K562 (cell line): ENCODE measurements at regions not wholly inside any gene's neighbourhood (a gene's known extent, or its start where the extent isn't known, plus 50 kb on each side); places are given as distances from the start of the nearest gene placed in this dataset.

Experiments used
- ATAC-seq: fragments of 200-7000 bp; cut with Tn5 transposase; 3 replicates; pipeline ENCODE4 v1.9.1; 2020; ENCODE audit warnings: moderate library complexity
- BruUV-seq: library from RNA; stranded (reverse); fragments of 400-500 nt; replicated peaks from 2 replicates; lab custom pipeline; 2021; lab: Mats Ljungman, UMichigan
- CTCF ChIA-PET: fragments of 300-600 bp; formaldehyde crosslinking; extraction: SDS; loops from one replicate; lab custom pipeline; 2021; ENCODE audit warnings: low intra/inter-chr PET ratio; lab: Yijun Ruan, JAX
- POLR2A ChIA-PET: fragments of 300-600, 350-650 bp; sonication (Branson Sonifier 250); formaldehyde crosslinking; extraction: SDS; loops from one replicate; lab custom pipeline; 2021; ENCODE audit warnings: antibody characterized with exemption, inconsistent platforms; lab: Yijun Ruan, JAX
- DNase-seq, 4 experiments: peaks; one replicate each; pipeline versions ENCODE4 v3.0.0 to v3.0.0-alpha.2; 2011 to 2018; ENCODE audit warnings: low spot score in 3 of 4, mixed read lengths in 3 of 4; ENCODE audit errors: extremely low read depth in 1 of 4
- FAIRE-seq: peaks from 2 replicates; lab custom pipeline; 2011; peaks lifted over from hg19 to GRCh38; lab: Jason Lieb, UNC
- H2AFZ ChIP-seq: 2 replicates; pipeline ENCODE4 v1.6.0; 2011; ENCODE audit warnings: low read depth, low read length, control low read depth, inconsistent platforms
- H3K27ac ChIP-seq: fragments of 200-600 bp; 3 replicates; pipeline ENCODE4 v1.8.0; 2011; ENCODE audit warnings: low read depth, mild to moderate bottlenecking, control low read depth, inconsistent platforms, low read length, moderate library complexity, mixed read lengths; ENCODE audit errors: extremely low read depth
- H3K27me3 ChIP-seq, 2 experiments: fragments of 300-600 bp in 1 of 2; 2 replicates in 1 of 2; 3 replicates in 1 of 2; pipeline versions ENCODE4 v1.6.0 to v1.8.0; 2011; ENCODE audit warnings: inconsistent platforms in 2 of 2, low read length in 2 of 2, mild to moderate bottlenecking in 1 of 2, mixed read lengths in 1 of 2, moderate library complexity in 1 of 2; ENCODE audit not compliant: control insufficient read depth in 2 of 2, insufficient read depth in 2 of 2
- H3K36me3 ChIP-seq: fragments of 300-600 bp; 3 replicates; pipeline ENCODE4 v1.8.0; 2011; ENCODE audit warnings: mild to moderate bottlenecking, low read length, inconsistent platforms; ENCODE audit not compliant: control insufficient read depth, insufficient read depth
- H3K4me1 ChIP-seq, 2 experiments: fragments of 200-600 bp in 1 of 2; replicated peaks in 1 of 2; 2 replicates in 1 of 2; 3 replicates in 1 of 2; pipeline versions ENCODE4 v1.5.1 to v1.8.0; 2011; ENCODE audit warnings: inconsistent platforms in 2 of 2, low read length in 2 of 2, mild to moderate bottlenecking in 1 of 2, mixed read lengths in 1 of 2, moderate library complexity in 1 of 2; ENCODE audit not compliant: control insufficient read depth in 2 of 2, insufficient read depth in 2 of 2
- H3K4me2 ChIP-seq: 2 replicates; pipeline ENCODE4 v1.6.1; 2011; ENCODE audit warnings: low read length, control low read depth, inconsistent platforms, mixed read lengths; ENCODE audit not compliant: insufficient read depth
- H3K4me3 ChIP-seq: fragments of 200-600 bp; sonication (generic), shearing (Covaris generic); 2 replicates; pipeline ENCODE4 v1.5.1; 2016; ENCODE audit warnings: control low read depth, inconsistent platforms
- H3K79me2 ChIP-seq: fragments of 200-600 bp; 3 replicates; pipeline ENCODE4 v1.8.0; 2011; ENCODE audit warnings: low read length, inconsistent platforms; ENCODE audit not compliant: control insufficient read depth, insufficient read depth
- H3K9ac ChIP-seq, 2 experiments: 2 replicates each; pipeline versions ENCODE4 v1.6.0 to v1.6.1; 2011; ENCODE audit warnings: low read depth in 2 of 2, low read length in 2 of 2, control low read depth in 1 of 2, inconsistent platforms in 1 of 2, mild to moderate bottlenecking in 1 of 2, mixed read lengths in 1 of 2; ENCODE audit not compliant: insufficient read depth in 1 of 2
- H3K9me1 ChIP-seq: one replicate; pipeline ENCODE4 v1.6.0; 2011; ENCODE audit warnings: inconsistent platforms, mild to moderate bottlenecking, low read length, moderate library complexity; ENCODE audit not compliant: control insufficient read depth, insufficient read depth
- H3K9me3 ChIP-seq: replicated peaks from 2 replicates; pipeline ENCODE4 v1.5.1; 2011; ENCODE audit warnings: low read depth, low read length, inconsistent platforms; ENCODE audit not compliant: control insufficient read depth, insufficient read depth
- H4K20me1 ChIP-seq: replicated peaks from 2 replicates; pipeline ENCODE4 v1.6.1; 2011; ENCODE audit warnings: low read length, inconsistent platforms, mixed read lengths; ENCODE audit not compliant: control insufficient read depth, insufficient read depth
- FOXP1 ChIP-seq: sonication (generic); formaldehyde crosslinking; IDR thresholded peaks from 2 replicates; pipeline ENCODE4 v1.8.0; 2022; ENCODE audit warnings: mild to moderate bottlenecking, missing genetic modification reagents
- GTF2E2 ChIP-seq: fragments of 200-800 bp; sonication (Bioruptor generic); IDR thresholded peaks from 2 replicates; pipeline ENCODE4 v1.6.1; 2016; ENCODE audit warnings: missing genetic modification characterization, missing compliant biosample characterization
- JUN ChIP-seq, 2 experiments: sonication (generic) in 1 of 2; formaldehyde crosslinking in 1 of 2; IDR thresholded peaks; 2 replicates each; pipeline versions ENCODE4 v1.6.1 to v1.8.0; 2012 to 2022; ENCODE audit warnings: borderline replicate concordance in 2 of 2, mild to moderate bottlenecking in 2 of 2, improper control_type of control experiment in 1 of 2, low read depth in 1 of 2, low read length in 1 of 2, missing genetic modification reagents in 1 of 2
- MAFG ChIP-seq: fragments of 450-650 bp; conservative IDR thresholded peaks from 2 replicates; pipeline ENCODE4 v1.6.1; 2016; ENCODE audit warnings: missing genetic modification characterization, missing compliant biosample characterization
- RNF219 ChIP-seq: fragments of 250-450 bp; sonication (Bioruptor Pico); IDR thresholded peaks from 2 replicates; pipeline ENCODE4 v1.5.0; 2022; ENCODE audit warnings: mild to moderate bottlenecking
- RREB1 ChIP-seq: fragments of 250-450 bp; sonication (Bioruptor Pico); IDR thresholded peaks from 2 replicates; pipeline ENCODE4 v1.4.0; 2020
- SUPT5H ChIP-seq: fragments of 450-650 bp; IDR thresholded peaks from 2 replicates; pipeline ENCODE4 v1.6.1; 2016
- ZMIZ1 ChIP-seq, 2 experiments: fragments of 150-350 bp in 1 of 2; IDR thresholded peaks; 2 replicates each; pipeline ENCODE4 v1.6.1; 2012 to 2016; ENCODE audit warnings: low read depth in 2 of 2, low read length in 2 of 2, mild to moderate bottlenecking in 1 of 2, moderate library complexity in 1 of 2
- ZNF764 ChIP-seq: fragments of 250-450 bp; sonication (Bioruptor Pico); IDR thresholded peaks from 2 replicates; pipeline ENCODE4 v1.4.0; 2020; ENCODE audit warnings: low read depth, mild to moderate bottlenecking, moderate library complexity
- WGBS: fragments of 100-300 bp; shearing (Covaris generic); methylation state at CpG from one replicate; pipeline ENCODE4 v1.1.6; 2016; ENCODE audit warnings: low coverage, mixed read lengths; ENCODE audit not compliant: insufficient coverage; ENCODE audit errors: missing lambda C conversion rate; 5-methylcytosine and 5-hydroxymethylcytosine counted together
- in situ Hi-C: fragments of 300-500 bp; cut with MboI; formaldehyde crosslinking; loops from 4 replicates; pipeline ENCODE4 v1.15.0; 2018; ENCODE audit warnings: inconsistent platforms, mixed read lengths
- intact Hi-C: fragments of 100-400 bp; cut with micrococcal nuclease; formaldehyde crosslinking; loops from 2 replicates; pipeline ENCODE4 v1.14.2; 2022
- TF ChIP-seq, protein P1 (sequence below): sonication (generic); formaldehyde crosslinking; IDR thresholded peaks from 2 replicates; pipeline ENCODE4 v1.8.1; 2022; ENCODE audit warnings: missing genetic modification reagents

DNA sequence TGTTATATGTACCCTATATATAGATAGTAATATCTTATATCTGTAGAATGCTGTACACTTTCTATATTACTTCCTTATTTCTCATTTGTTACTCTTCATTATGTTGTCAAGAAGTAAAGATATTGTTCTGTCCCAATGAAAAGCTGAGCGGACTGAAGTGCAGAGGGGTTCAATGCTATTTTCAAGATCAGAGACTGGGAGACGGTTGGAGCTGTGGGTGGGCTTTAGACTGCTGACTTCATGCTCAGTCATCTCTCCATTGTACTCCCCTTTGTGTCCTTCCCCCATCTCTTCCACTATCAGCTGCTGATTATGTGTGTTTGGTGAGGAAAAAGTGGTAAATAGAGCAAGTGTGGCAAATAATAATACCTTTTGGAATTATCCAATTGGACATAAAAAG, 532.3 kb upstream of the ZNF608 start:
- no peak for FAIRE-seq
- intact Hi-C loops = no loop called here
- 0% methylated on average over 2 of the region's 2 CpGs for WGBS
- TF ChIP-seq RREB1 (CRISPR knock-in tag) (no peak), JUN (IDR thresholded peaks at IDR 0.05; ENCODE audit: borderline replicate concordance, low read depth, low read length) (no peak), JUN (CRISPR knock-in tag; IDR thresholded peaks at IDR 0.05; ENCODE audit: borderline replicate concordance) (no peak), RNF219 (CRISPR knock-in tag) (no peak), GTF2E2 (tag) (no peak), FOXP1 (CRISPR knock-in tag) (no peak), ZNF764 (CRISPR knock-in tag) (no peak), MAFG (tag) (no peak), SUPT5H (no peak), ZMIZ1 (IDR thresholded peaks at IDR 0.05; ENCODE audit: low read depth in 2 of 2, low read length in 2 of 2) (no peak)
- TF ChIP-seq, protein P1, sequence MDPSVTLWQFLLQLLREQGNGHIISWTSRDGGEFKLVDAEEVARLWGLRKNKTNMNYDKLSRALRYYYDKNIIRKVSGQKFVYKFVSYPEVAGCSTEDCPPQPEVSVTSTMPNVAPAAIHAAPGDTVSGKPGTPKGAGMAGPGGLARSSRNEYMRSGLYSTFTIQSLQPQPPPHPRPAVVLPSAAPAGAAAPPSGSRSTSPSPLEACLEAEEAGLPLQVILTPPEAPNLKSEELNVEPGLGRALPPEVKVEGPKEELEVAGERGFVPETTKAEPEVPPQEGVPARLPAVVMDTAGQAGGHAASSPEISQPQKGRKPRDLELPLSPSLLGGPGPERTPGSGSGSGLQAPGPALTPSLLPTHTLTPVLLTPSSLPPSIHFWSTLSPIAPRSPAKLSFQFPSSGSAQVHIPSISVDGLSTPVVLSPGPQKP = no peak

More for the DNA sequence above, 532.3 kb upstream of the ZNF608 start:
- ChIA-PET CTCF (no interaction called here), POLR2A (no interaction called here)
- no peak overlapping the region for H3K4me3 ChIP-seq
- H4K20me1 ChIP-seq = no peaks in the 10 kb centered on the region
- no peak overlapping the region for H3K9ac ChIP-seq
- in situ Hi-C loops = no loop called here
- no peaks in the 10 kb centered on the region for H3K9me1 ChIP-seq
- no peaks in the 10 kb centered on the region for H3K4me1 ChIP-seq
- no peaks in the 10 kb centered on the region for H3K9me3 ChIP-seq
- H3K4me2 ChIP-seq = no peak overlapping the region
- no peaks in the 10 kb centered on the region for H3K79me2 ChIP-seq
- BruUV-seq = no TSS peak
- no peaks in the 10 kb centered on the region for H3K27me3 ChIP-seq
- no peak overlapping the region for H3K27ac ChIP-seq
- DNase-seq = no peak
- H2AFZ ChIP-seq = no peak overlapping the region
- ATAC-seq = no peak
- H3K36me3 ChIP-seq = no peaks in the 10 kb centered on the region
